H1 (cell line): ENCODE measurements at regions not wholly inside any gene's neighbourhood (a gene's known extent, or its start where the extent isn't known, plus 50 kb on each side); places are given as distances from the start of the nearest gene placed in this dataset.

Source experiments
- RBBP5 ChIP-seq: IDR thresholded peaks from 2 replicates; pipeline ENCODE4 v1.7.1; 2012; ENCODE audit warnings: low read depth, mild to moderate bottlenecking, inconsistent platforms, low read length, moderate library complexity, borderline replicate concordance
- SP1 ChIP-seq: IDR thresholded peaks from 2 replicates; pipeline ENCODE4 v1.6.1; 2011; ENCODE audit warnings: low read depth, low read length
- SP2 ChIP-seq: IDR thresholded peaks from 2 replicates; pipeline ENCODE4 v1.6.1; 2012; ENCODE audit warnings: mild to moderate bottlenecking, low read length, inconsistent platforms
- YY1 ChIP-seq: IDR thresholded peaks from 2 replicates; pipeline ENCODE4 v1.6.1; 2011; ENCODE audit warnings: low read depth, mild to moderate bottlenecking, low read length

- no peak for TF ChIP-seq YY1
- TF ChIP-seq SP2: no peak
- no peak for TF ChIP-seq RBBP5
- TF ChIP-seq SP1: no peak
Measured at GRCh38 chr14:65872536-65872935, 460.0 kb downstream of the FUT8 start (continued).
